Activated T-helper 2 cell treated with anti-CD3 and anti-CD28 coated beads, Interferon-gamma antibody, Interleukin-2, Interleukin-4, amounts not matched to agents 10 μg/mL and 5 μg/mL and 100 μg/mL, durations not matched to agents 14 hours and 24 hours and 36 hours (primary cell): ENCODE measurements at regions not wholly inside any gene's neighbourhood (a gene's known extent, or its start where the extent isn't known, plus 50 kb on each side); places are given as distances from the start of the nearest gene placed in this dataset.

Source experiments
- DNase-seq: peaks from one replicate; pipeline ENCODE4 v3.0.0; 2021; ENCODE audit warnings: low spot score
- H3K27ac Mint-ChIP-seq: one replicate; pipeline ENCODE4 v1.8.0; 2021; ENCODE audit warnings: mixed read lengths
- H3K27me3 Mint-ChIP-seq: one replicate; pipeline ENCODE4 v1.8.0; 2021; ENCODE audit warnings: low read depth, mixed read lengths
- H3K36me3 Mint-ChIP-seq: one replicate; pipeline ENCODE4 v1.8.0; 2021; ENCODE audit warnings: low read depth, mixed read lengths
- H3K4me1 Mint-ChIP-seq: one replicate; pipeline ENCODE4 v1.8.0; 2021; ENCODE audit warnings: low read depth, mixed read lengths
- H3K4me3 Mint-ChIP-seq: one replicate; pipeline ENCODE4 v1.8.0; 2021; ENCODE audit warnings: low read depth, mild to moderate bottlenecking, moderate library complexity, mixed read lengths
- H3K9me3 Mint-ChIP-seq: one replicate; pipeline ENCODE4 v1.8.0; 2021; ENCODE audit warnings: mixed read lengths
- intact Hi-C: fragments of 100-400 bp; cut with micrococcal nuclease; formaldehyde crosslinking; loops from one replicate; pipeline ENCODE4 v1.15.1; 2023

- DNase-seq = no peak
- Mint-ChIP-seq H3K9me3 (no peaks in the 10 kb centered on the region), H3K27ac (no peak overlapping the region), H3K4me1 (no peaks in the 10 kb centered on the region), H3K27me3 (no peaks in the 10 kb centered on the region), H3K4me3 (no peak overlapping the region), H3K36me3 (no peaks in the 10 kb centered on the region)
- intact Hi-C loops = no loop called here
These were observed 561.6 kb downstream of the BUD13 start for GRCh38 chr11:116211147-116211546.

- Mint-ChIP-seq H3K27me3 (no peaks in the 10 kb centered on the region), H3K27ac (no peak overlapping the region), H3K4me3 (no peak overlapping the region), H3K36me3 (no peaks in the 10 kb centered on the region), H3K9me3 (no peaks in the 10 kb centered on the region), H3K4me1 (no peaks in the 10 kb centered on the region)
- intact Hi-C loops = no loop called here
- DNase-seq = no peak
These were observed 562.1 kb downstream of the BUD13 start for GRCh38 chr11:116210663-116211062.

GRCh38 chr11:116209255-116209654 is 563.5 kb downstream of the BUD13 start:
- no peak overlapping the region for H3K27ac Mint-ChIP-seq
- no peak overlapping the region for H3K4me3 Mint-ChIP-seq
- H3K36me3 Mint-ChIP-seq = no peaks in the 10 kb centered on the region
- H3K9me3 Mint-ChIP-seq = no peaks in the 10 kb centered on the region
- no peaks in the 10 kb centered on the region for H3K4me1 Mint-ChIP-seq
- intact Hi-C loops = no loop called here
- DNase-seq = no peak
- no peaks in the 10 kb centered on the region for H3K27me3 Mint-ChIP-seq

GRCh38 chr11:116207421-116208141 is 565.2 kb downstream of the BUD13 start:
- H3K36me3 Mint-ChIP-seq = no peaks in the 10 kb centered on the region
- intact Hi-C loops = no loop called here
- H3K4me3 Mint-ChIP-seq = no peak overlapping the region
- peaks cover 3% of the 10 kb centered on the region for H3K27me3 Mint-ChIP-seq
- no peaks in the 10 kb centered on the region for H3K9me3 Mint-ChIP-seq
- H3K27ac Mint-ChIP-seq = no peak overlapping the region
- H3K4me1 Mint-ChIP-seq = no peaks in the 10 kb centered on the region
- no peak for DNase-seq

- no peak for DNase-seq
- no peak overlapping the region for H3K4me3 Mint-ChIP-seq
- H3K9me3 Mint-ChIP-seq = no peaks in the 10 kb centered on the region
- no peaks in the 10 kb centered on the region for H3K4me1 Mint-ChIP-seq
- no peaks in the 10 kb centered on the region for H3K36me3 Mint-ChIP-seq
- intact Hi-C loops = no loop called here
- peaks cover 3% of the 10 kb centered on the region for H3K27me3 Mint-ChIP-seq
- H3K27ac Mint-ChIP-seq = no peak overlapping the region
These were observed 565.8 kb downstream of the BUD13 start for GRCh38 chr11:116207019-116207418.

GRCh38 chr11:116202922-116203321 is 569.9 kb downstream of the BUD13 start:
- H3K27me3 Mint-ChIP-seq = peaks cover 4% of the 10 kb centered on the region
- H3K27ac Mint-ChIP-seq = no peak overlapping the region
- intact Hi-C loops = no loop called here
- no peaks in the 10 kb centered on the region for H3K36me3 Mint-ChIP-seq
- no peak for DNase-seq
- H3K4me3 Mint-ChIP-seq = no peak overlapping the region
- H3K4me1 Mint-ChIP-seq = no peaks in the 10 kb centered on the region
- H3K9me3 Mint-ChIP-seq = no peaks in the 10 kb centered on the region

- H3K4me3 Mint-ChIP-seq = no peak overlapping the region
- intact Hi-C loops = no loop called here
These were observed 572.2 kb downstream of the BUD13 start for GRCh38 chr11:116200564-116200963.

GRCh38 chr11:116199182-116199581 is 573.6 kb downstream of the BUD13 start:
- Mint-ChIP-seq H3K27me3 (peaks cover 13% of the 10 kb centered on the region), H3K36me3 (no peaks in the 10 kb centered on the region), H3K4me1 (no peaks in the 10 kb centered on the region), H3K9me3 (no peaks in the 10 kb centered on the region), H3K27ac (no peak overlapping the region), H3K4me3 (no peak overlapping the region)
- intact Hi-C loops = no loop called here
- no peak for DNase-seq

More at GRCh38 chr11:116200564-116200963, 572.2 kb downstream of the BUD13 start:
- Mint-ChIP-seq H3K9me3 (no peaks in the 10 kb centered on the region), H3K4me1 (no peaks in the 10 kb centered on the region), H3K36me3 (no peaks in the 10 kb centered on the region), H3K27me3 (peaks cover 4% of the 10 kb centered on the region), H3K27ac (no peak overlapping the region)
- no peak for DNase-seq

GRCh38 chr11:116194156-116194904 is 578.5 kb downstream of the BUD13 start:
- no peak overlapping the region for H3K27ac Mint-ChIP-seq
- peaks cover 26% of the 10 kb centered on the region for H3K27me3 Mint-ChIP-seq
- H3K4me1 Mint-ChIP-seq = no peaks in the 10 kb centered on the region
- intact Hi-C loops = no loop called here
- no peak overlapping the region for H3K4me3 Mint-ChIP-seq
- H3K9me3 Mint-ChIP-seq = no peaks in the 10 kb centered on the region
- no peaks in the 10 kb centered on the region for H3K36me3 Mint-ChIP-seq
- no peak for DNase-seq

GRCh38 chr11:116193321-116194131 is 579.3 kb downstream of the BUD13 start:
- Mint-ChIP-seq H3K4me1 (no peaks in the 10 kb centered on the region), H3K9me3 (no peaks in the 10 kb centered on the region), H3K36me3 (no peaks in the 10 kb centered on the region), H3K27me3 (peaks cover 26% of the 10 kb centered on the region), H3K4me3 (no peak overlapping the region), H3K27ac (no peak overlapping the region)
- no peak for DNase-seq
- intact Hi-C loops = no loop called here

GRCh38 chr11:116192509-116193210 is 580.1 kb downstream of the BUD13 start:
- no peak for DNase-seq
- no peak overlapping the region for H3K4me3 Mint-ChIP-seq
- no peaks in the 10 kb centered on the region for H3K4me1 Mint-ChIP-seq
- no peaks in the 10 kb centered on the region for H3K9me3 Mint-ChIP-seq
- no peaks in the 10 kb centered on the region for H3K36me3 Mint-ChIP-seq
- no peak overlapping the region for H3K27ac Mint-ChIP-seq
- H3K27me3 Mint-ChIP-seq = peaks cover 24% of the 10 kb centered on the region
- intact Hi-C loops = no loop called here

- Mint-ChIP-seq H3K27me3 (peaks cover 24% of the 10 kb centered on the region), H3K4me1 (no peaks in the 10 kb centered on the region), H3K9me3 (no peaks in the 10 kb centered on the region), H3K27ac (no peak overlapping the region), H3K36me3 (no peaks in the 10 kb centered on the region), H3K4me3 (no peak overlapping the region)
- intact Hi-C loops = no loop called here
- DNase-seq = no peak
These were observed 581.9 kb downstream of the BUD13 start for GRCh38 chr11:116190861-116191260.
